ENCODE measurements at regions not wholly inside any gene's neighbourhood (a gene's known extent, or its start where the extent isn't known, plus 50 kb on each side); places are given as distances from the start of the nearest gene placed in this dataset.
"Not testable (repeated sequence)": the region's sequence is repeated elsewhere in the genome, so short reads cannot be mapped to it uniquely, and the experiment has no call there.

GRCh38 chr9:85445887-85446286 lies 295.9 kb downstream of the AGTPBP1 start:
- TF ChIP-seq POLR2AphosphoS5 (IDR thresholded peaks at IDR 0.05) = no peak
- no peak for TF ChIP-seq CTCF (IDR thresholded peaks at IDR 0.05)
- TF ChIP-seq POLR2A (IDR thresholded peaks at IDR 0.05) = no peak
- TF ChIP-seq EP300 (IDR thresholded peaks at IDR 0.05; ENCODE audit: low read depth) = no peak
- intact Hi-C loops (cut with DNase I; ENCODE audit: low total_unique reads) = no loop called here
- no peaks in the 10 kb centered on the region for H3K4me1 ChIP-seq
- H3K36me3 ChIP-seq = no peaks in the 10 kb centered on the region
- DNase-seq = no peak
- H3K4me3 ChIP-seq = no peak overlapping the region
- H3K27ac ChIP-seq = no peak overlapping the region
- H3K9me3 ChIP-seq = no peaks in the 10 kb centered on the region
- H3K27me3 ChIP-seq = no peaks in the 10 kb centered on the region
- in situ Hi-C loops (cut with MboI; ENCODE audit: low pct_ligation_motif_present in 1 of 4, low pct_unique_long_range_greater_than_20kb in 1 of 4, low sequenced_read_pairs in 3 of 4) = no loop called here

GRCh38 chr9:85444243-85444642 lies 297.5 kb downstream of the AGTPBP1 start:
- Histone ChIP-seq H3K27ac (no peak overlapping the region), H3K27me3 (no peaks in the 10 kb centered on the region), H3K36me3 (no peaks in the 10 kb centered on the region), H3K4me1 (no peaks in the 10 kb centered on the region), H3K4me3 (no peak overlapping the region), H3K9me3 (no peaks in the 10 kb centered on the region)
- intact Hi-C loops (cut with DNase I; ENCODE audit: low total_unique reads) (no loop called here), in situ Hi-C loops (cut with MboI; ENCODE audit: low pct_ligation_motif_present in 1 of 4, low pct_unique_long_range_greater_than_20kb in 1 of 4, low sequenced_read_pairs in 3 of 4) (no loop called here)
- 79 to 80% methylated on average over 1 to 5 of the region's 5 CpGs for whole genome bisulfite sequencing, 2 donors (ENCODE audit: low coverage in 1 of 2)
- TF ChIP-seq POLR2AphosphoS5 (IDR thresholded peaks at IDR 0.05) = no peak
- TF ChIP-seq CTCF (IDR thresholded peaks at IDR 0.05) = no peak
- TF ChIP-seq POLR2A (IDR thresholded peaks at IDR 0.05) = no peak
- TF ChIP-seq EP300 (IDR thresholded peaks at IDR 0.05; ENCODE audit: low read depth) = no peak
- no peak for DNase-seq

GRCh38 chr9:85443190-85443598 lies 298.6 kb downstream of the AGTPBP1 start:
- H3K4me3 ChIP-seq = no peak overlapping the region
- TF ChIP-seq EP300 (IDR thresholded peaks at IDR 0.05; ENCODE audit: low read depth) = no peak
- TF ChIP-seq CTCF (IDR thresholded peaks at IDR 0.05) = no peak
- no peak for TF ChIP-seq POLR2AphosphoS5 (IDR thresholded peaks at IDR 0.05)
- no peak for TF ChIP-seq POLR2A (IDR thresholded peaks at IDR 0.05)

GRCh38 chr9:85439791-85440190 lies 302.0 kb downstream of the AGTPBP1 start:
- no peak for DNase-seq
- no peaks in the 10 kb centered on the region for H3K27me3 ChIP-seq
- H3K4me1 ChIP-seq = no peaks in the 10 kb centered on the region
- WGBS, 2 donors (ENCODE audit: low coverage in 1 of 2) = 78% methylated on average over 7 of the region's 7 CpGs; no CpG with 5 or more reads in 1 of the 2 donors
- TF ChIP-seq EP300 (IDR thresholded peaks at IDR 0.05; ENCODE audit: low read depth) (no peak), POLR2A (IDR thresholded peaks at IDR 0.05) (no peak), CTCF (IDR thresholded peaks at IDR 0.05) (no peak), POLR2AphosphoS5 (IDR thresholded peaks at IDR 0.05) (no peak)
- no peak overlapping the region for H3K27ac ChIP-seq
- H3K36me3 ChIP-seq = no peaks in the 10 kb centered on the region
- H3K9me3 ChIP-seq = no peaks in the 10 kb centered on the region
- no peak overlapping the region for H3K4me3 ChIP-seq
- in situ Hi-C loops (cut with MboI; ENCODE audit: low pct_ligation_motif_present in 1 of 4, low pct_unique_long_range_greater_than_20kb in 1 of 4, low sequenced_read_pairs in 3 of 4) = no loop called here
- intact Hi-C loops (cut with DNase I; ENCODE audit: low total_unique reads) = no loop called here

More at GRCh38 chr9:85443190-85443598, 298.6 kb downstream of the AGTPBP1 start:
- Histone ChIP-seq H3K27me3 (no peaks in the 10 kb centered on the region), H3K27ac (no peak overlapping the region), H3K4me1 (no peaks in the 10 kb centered on the region), H3K36me3 (no peaks in the 10 kb centered on the region), H3K9me3 (no peaks in the 10 kb centered on the region)
- no peak for DNase-seq
- in situ Hi-C loops (cut with MboI; ENCODE audit: low pct_ligation_motif_present in 1 of 4, low pct_unique_long_range_greater_than_20kb in 1 of 4, low sequenced_read_pairs in 3 of 4) = no loop called here
- intact Hi-C loops (cut with DNase I; ENCODE audit: low total_unique reads) = no loop called here
- 67 to 70% methylated on average over 6 to 7 of the region's 7 CpGs for WGBS, 2 donors (ENCODE audit: low coverage in 1 of 2)

- 85% methylated on average over 2 of the region's 2 CpGs; no CpG with 5 or more reads in 1 of the 2 donors for WGBS, 2 donors (ENCODE audit: low coverage in 1 of 2)
- H3K4me1 ChIP-seq; H3K27ac ChIP-seq; intact Hi-C loops (cut with DNase I; ENCODE audit: low total_unique reads); H3K36me3 ChIP-seq; DNase-seq; in situ Hi-C loops (cut with MboI; ENCODE audit: low pct_ligation_motif_present in 1 of 4, low pct_unique_long_range_greater_than_20kb in 1 of 4, low sequenced_read_pairs in 3 of 4); H3K4me3 ChIP-seq; H3K9me3 ChIP-seq; H3K27me3 ChIP-seq: not testable (repeated sequence)
Measured at GRCh38 chr9:85433956-85434355, 307.8 kb downstream of the AGTPBP1 start.

- intact Hi-C loops (cut with DNase I; ENCODE audit: low total_unique reads); H3K9me3 ChIP-seq; H3K27me3 ChIP-seq; H3K36me3 ChIP-seq; H3K4me1 ChIP-seq; H3K4me3 ChIP-seq; DNase-seq; H3K27ac ChIP-seq; in situ Hi-C loops (cut with MboI; ENCODE audit: low pct_ligation_motif_present in 1 of 4, low pct_unique_long_range_greater_than_20kb in 1 of 4, low sequenced_read_pairs in 3 of 4): not testable (repeated sequence)
- 62% methylated on average over 3 of the region's 3 CpGs; no CpG with 5 or more reads in 1 of the 2 donors for WGBS, 2 donors (ENCODE audit: low coverage in 1 of 2)
Measured at GRCh38 chr9:85433551-85433950, 308.2 kb downstream of the AGTPBP1 start.

Measured in transverse colon (tissue), 4 donors.